Panc1 (cell line): ENCODE measurements at regions not wholly inside any gene's neighbourhood (a gene's known extent, or its start where the extent isn't known, plus 50 kb on each side); places are given as distances from the start of the nearest gene placed in this dataset.

ENCODE experiments used
- ATAC-seq: fragments of 200-7000 bp; cut with Tn5 transposase; 2 replicates; pipeline ENCODE4 v1.9.1; 2020; ENCODE audit warnings: mild to moderate bottlenecking, moderate library complexity
- BruUV-seq: library from RNA; stranded (reverse); fragments of 400-500 nt; replicated peaks from 2 replicates; lab custom pipeline; 2021; lab: Mats Ljungman, UMichigan
- CTCF ChIA-PET: fragments of 300-600 bp; sonication (Branson Sonifier 250); formaldehyde crosslinking; loops from one replicate; lab custom pipeline; 2022; ENCODE audit warnings: antibody characterized with exemption; lab: Charles Lee
- POLR2A ChIA-PET: fragments of 300-600 bp; sonication (Branson Sonifier 250); formaldehyde crosslinking; loops from one replicate; lab custom pipeline; 2022; ENCODE audit warnings: antibody characterized with exemption; lab: Charles Lee
- DNase-seq: peaks from one replicate; pipeline ENCODE4 v3.0.0-alpha.2; 2010; ENCODE audit warnings: low read depth, low spot score
- H3K27ac ChIP-seq: 2 replicates; pipeline ENCODE4 v1.5.1; 2011; ENCODE audit warnings: mild to moderate bottlenecking, low read length, inconsistent platforms
- H3K27me3 ChIP-seq: fragments of 200-500 bp; sonication (Bioruptor generic); 2 replicates; pipeline ENCODE4 v1.6.0; 2014; ENCODE audit warnings: low read length, inconsistent platforms; ENCODE audit not compliant: control insufficient read depth, insufficient read depth
- H3K36me3 ChIP-seq: fragments of 200-500 bp; sonication (Bioruptor generic); 2 replicates; pipeline ENCODE4 v1.5.1; 2014; ENCODE audit warnings: inconsistent platforms, mild to moderate bottlenecking, low read length, moderate library complexity; ENCODE audit not compliant: control insufficient read depth, insufficient read depth
- H3K4me1 ChIP-seq: 2 replicates; pipeline ENCODE4 v1.5.1; 2011; ENCODE audit warnings: inconsistent platforms, mild to moderate bottlenecking, low read length, moderate library complexity; ENCODE audit not compliant: control insufficient read depth, insufficient read depth
- H3K4me3 ChIP-seq, 2 experiments: 2 replicates each; pipeline ENCODE4 v1.5.1; 2011 to 2012; ENCODE audit warnings: low read depth in 2 of 2, low read length in 2 of 2, mild to moderate bottlenecking in 2 of 2, inconsistent platforms in 1 of 2, moderate library complexity in 1 of 2
- H3K9me3 ChIP-seq: fragments of 200-500 bp; sonication (Bioruptor generic); 2 replicates; pipeline ENCODE4 v1.5.1; 2014; ENCODE audit warnings: low read depth, mild to moderate bottlenecking, inconsistent platforms, low read length, moderate library complexity; ENCODE audit not compliant: control insufficient read depth, insufficient read depth
- CTCF ChIP-seq: fragments of 450-650 bp; IDR thresholded peaks from 2 replicates; pipeline ENCODE4 v1.5.1; 2017; ENCODE audit warnings: mild to moderate bottlenecking
- POLR2AphosphoS5 ChIP-seq: IDR thresholded peaks from 2 replicates; pipeline ENCODE4 v1.6.1; 2012; ENCODE audit warnings: mild to moderate bottlenecking, low read depth, low read length, moderate library complexity
- REST ChIP-seq, 2 experiments: IDR thresholded peaks; 2 replicates each; pipeline ENCODE4 v1.6.1; 2011 to 2012; ENCODE audit warnings: low read depth in 2 of 2, control low read depth in 1 of 2, low read length in 1 of 2, mild to moderate bottlenecking in 1 of 2, moderate library complexity in 1 of 2; ENCODE audit not compliant: insufficient read depth in 1 of 2
- SIN3A ChIP-seq: IDR thresholded peaks from 2 replicates; pipeline ENCODE4 v1.6.1; 2012; ENCODE audit warnings: low read depth, mild to moderate bottlenecking, low read length, moderate library complexity, borderline replicate concordance; ENCODE audit not compliant: insufficient read depth
- TCF7L2 ChIP-seq: IDR thresholded peaks from 2 replicates; pipeline ENCODE4 v1.6.1; 2011; ENCODE audit warnings: mild to moderate bottlenecking, low read depth, low read length, inconsistent platforms
- in situ Hi-C: cut with HindIII; loops from 2 replicates; pipeline ENCODE4 v1.10.0; 2016; ENCODE audit warnings: low sequenced_read_pairs, low pct_unique_long_range_greater_than_20kb
- intact Hi-C: fragments of 100-400 bp; cut with micrococcal nuclease; formaldehyde crosslinking; loops from one replicate; pipeline ENCODE4 v1.10.0; 2022; ENCODE audit not compliant: unreplicated experiment

GRCh38 chr20:54822386-54822785, 347.0 kb downstream of the DOK5 start:
- POLR2A ChIA-PET: no interaction called here
- DNase-seq: no peak
- H3K4me3 ChIP-seq: no peak overlapping the region
- no peak for ATAC-seq
- H3K9me3 ChIP-seq: no peaks in the 10 kb centered on the region
- no TSS peak for BruUV-seq
- TF ChIP-seq CTCF (no peak), SIN3A (no peak), REST (IDR thresholded peaks at IDR 0.05; ENCODE audit: insufficient read depth in 1 of 2, low read depth in 2 of 2, low read length in 1 of 2) (no peak), TCF7L2 (no peak), POLR2AphosphoS5 (no peak)
- H3K27ac ChIP-seq: no peak overlapping the region
- no peaks in the 10 kb centered on the region for H3K36me3 ChIP-seq
- in situ Hi-C loops (no loop called here), intact Hi-C loops (no loop called here)
- H3K4me1 ChIP-seq: no peaks in the 10 kb centered on the region
- CTCF ChIA-PET: no interaction called here
- no peaks in the 10 kb centered on the region for H3K27me3 ChIP-seq

GRCh38 chr20:54820392-54820791, 345.0 kb downstream of the DOK5 start:
- no peaks in the 10 kb centered on the region for H3K36me3 ChIP-seq
- no peak overlapping the region for H3K27ac ChIP-seq
- in situ Hi-C loops: no loop called here
- CTCF ChIA-PET: no interaction called here
- no peaks in the 10 kb centered on the region for H3K4me1 ChIP-seq
- POLR2A ChIA-PET: no interaction called here
- TF ChIP-seq CTCF: no peak
- TF ChIP-seq POLR2AphosphoS5: no peak
- TF ChIP-seq REST (IDR thresholded peaks at IDR 0.05; ENCODE audit: insufficient read depth in 1 of 2, low read depth in 2 of 2, low read length in 1 of 2): no peak
- no peak for TF ChIP-seq TCF7L2
- no peak for TF ChIP-seq SIN3A
- H3K9me3 ChIP-seq: no peaks in the 10 kb centered on the region
- no peak overlapping the region for H3K4me3 ChIP-seq
- no peaks in the 10 kb centered on the region for H3K27me3 ChIP-seq
- no peak for DNase-seq
- intact Hi-C loops: no loop called here
- no peak for ATAC-seq
- BruUV-seq: no TSS peak
